ENCODE measurements at regions not wholly inside any gene's neighbourhood (a gene's known extent, or its start where the extent isn't known, plus 50 kb on each side); places are given as distances from the start of the nearest gene placed in this dataset.

- no peak overlapping the region for H2BK12ac ChIP-seq (ENCODE audit: low read depth, low read length)
- WGBS, 2 experiments (ENCODE audit: extremely low coverage in 1 of 2, insufficient coverage in 1 of 2, insufficient read length in 1 of 2, insufficient replicate concordance in 2 of 2, low coverage in 1 of 2, low lambda C conversion rate in 2 of 2, missing lambda C conversion rate in 1 of 2): 81% methylated on average over 2 of the region's 2 CpGs; no CpG with 5 or more reads in 1 of the 2 experiments
Observed at GRCh38 chr13:60727140-60727539, 330.1 kb downstream of the TDRD3 start.

More at GRCh38 chr13:60727140-60727539, 330.1 kb downstream of the TDRD3 start:
- no peak overlapping the region for H3K23ac ChIP-seq (ENCODE audit: insufficient read length)
- H3K18ac ChIP-seq (ENCODE audit: extremely low read depth, low read length): no peak overlapping the region
- no peak for FAIRE-seq
- H2BK120ac ChIP-seq (replicated peaks; ENCODE audit: low read depth, low read length): no peak overlapping the region
- H3K27me3 ChIP-seq (replicated peaks in 1 of 4; ENCODE audit: control insufficient read depth in 3 of 4, extremely low read depth in 1 of 4, insufficient read depth in 3 of 4, low read length in 3 of 4): no peaks in the 10 kb centered on the region
- H2AK5ac ChIP-seq (ENCODE audit: low read depth, low read length): no peak overlapping the region
- TF ChIP-seq GABPA (IDR thresholded peaks at IDR 0.05; ENCODE audit: borderline replicate concordance, insufficient read depth, low read length) (no peak), TAF1 (IDR thresholded peaks at IDR 0.05; ENCODE audit: low read depth, low read length) (no peak), BACH1 (IDR thresholded peaks at IDR 0.05; ENCODE audit: low read length) (no peak), TAF7 (optimal IDR thresholded peaks at IDR 0.05; ENCODE audit: borderline replicate concordance, low read depth, low read length) (no peak), SIX5 (IDR thresholded peaks at IDR 0.05; ENCODE audit: low read depth, low read length) (no peak), BRCA1 (IDR thresholded peaks at IDR 0.05; ENCODE audit: low read depth, low read length) (no peak), RXRA (IDR thresholded peaks at IDR 0.05; ENCODE audit: insufficient read depth, low read depth, low read length) (no peak), YY1 (IDR thresholded peaks at IDR 0.05; ENCODE audit: low read depth, low read length) (no peak), EZH2 (IDR thresholded peaks at IDR 0.05; ENCODE audit: low read depth, low read length, severe bottlenecking) (no peak), HDAC6 (IDR thresholded peaks at IDR 0.05; ENCODE audit: low read depth, low read length) (no peak), JUND (IDR thresholded peaks at IDR 0.05; ENCODE audit: low read length) (no peak), CTBP2 (IDR thresholded peaks at IDR 0.05; ENCODE audit: borderline replicate concordance, insufficient read depth, insufficient read length, low read length) (no peak), NANOG (IDR thresholded peaks at IDR 0.05; ENCODE audit: insufficient read depth, low read depth, low read length, poor library complexity, severe bottlenecking) (no peak)
- TF ChIP-seq, protein P1, sequence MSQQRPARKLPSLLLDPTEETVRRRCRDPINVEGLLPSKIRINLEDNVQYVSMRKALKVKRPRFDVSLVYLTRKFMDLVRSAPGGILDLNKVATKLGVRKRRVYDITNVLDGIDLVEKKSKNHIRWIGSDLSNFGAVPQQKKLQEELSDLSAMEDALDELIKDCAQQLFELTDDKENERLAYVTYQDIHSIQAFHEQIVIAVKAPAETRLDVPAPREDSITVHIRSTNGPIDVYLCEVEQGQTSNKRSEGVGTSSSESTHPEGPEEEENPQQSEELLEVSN (IDR thresholded peaks at IDR 0.05): no peak
- ChIA-PET CTCF (ENCODE audit: partially characterized antibody) (no interaction called here), POLR2A (ENCODE audit: partially characterized antibody) (no interaction called here)
- H3K79me2 ChIP-seq (ENCODE audit: control insufficient read depth in 1 of 2, insufficient read depth in 2 of 2, low read length in 2 of 2): no peaks in the 10 kb centered on the region
- no peak overlapping the region for H3K4me3 ChIP-seq (ENCODE audit: extremely low read depth in 1 of 4, insufficient read depth in 2 of 4, low read depth in 3 of 4, low read length in 4 of 4)
- H4K5ac ChIP-seq (ENCODE audit: insufficient read length, low read depth, low read length): no peak overlapping the region
- H2BK20ac ChIP-seq (ENCODE audit: low read length): no peak overlapping the region
- H3K9ac ChIP-seq (replicated peaks in 1 of 4; ENCODE audit: extremely low read depth in 1 of 4, low read depth in 3 of 4, low read length in 3 of 4): no peak overlapping the region
- H3K56ac ChIP-seq (replicated peaks; ENCODE audit: insufficient read length, low read depth, low read length): no peak overlapping the region
- no peak overlapping the region for H2BK15ac ChIP-seq (ENCODE audit: low read length)
- no peak overlapping the region for H2BK5ac ChIP-seq (ENCODE audit: low read depth, low read length)
- no peak overlapping the region for H3K14ac ChIP-seq (ENCODE audit: insufficient read length)
- no peak overlapping the region for H3K4me2 ChIP-seq (ENCODE audit: insufficient read depth in 1 of 2, low read depth in 2 of 2, low read length in 2 of 2)
- no peak overlapping the region for H3K27ac ChIP-seq (ENCODE audit: low read depth, low read length)
- H4K8ac ChIP-seq (ENCODE audit: extremely low read depth, insufficient read depth, low read length): no peak overlapping the region
- H2AFZ ChIP-seq (ENCODE audit: low read length): no peak overlapping the region
- no peaks in the 10 kb centered on the region for H3K9me3 ChIP-seq (ENCODE audit: insufficient read depth in 2 of 2, low read depth in 1 of 2, low read length in 1 of 2)
- H3K4me1 ChIP-seq (replicated peaks in 1 of 4; ENCODE audit: control insufficient read depth in 3 of 4, insufficient read depth in 4 of 4, low read length in 3 of 4): no peaks in the 10 kb centered on the region
- H3K36me3 ChIP-seq (ENCODE audit: control insufficient read depth in 2 of 4, insufficient read depth in 4 of 4, low read length in 3 of 4): no peaks in the 10 kb centered on the region
- no peak overlapping the region for H3K4ac ChIP-seq (replicated peaks; ENCODE audit: insufficient read length, low read depth, low read length)
- no peak overlapping the region for H4K91ac ChIP-seq (replicated peaks; ENCODE audit: insufficient read length, low read length)
- H4K20me1 ChIP-seq (replicated peaks in 1 of 2; ENCODE audit: control insufficient read depth in 1 of 2, insufficient read depth in 2 of 2, low read length in 2 of 2): no peaks in the 10 kb centered on the region
- DNase-seq (ENCODE audit: low read depth in 1 of 2, low spot score in 2 of 2): no peak
- no peaks in the 10 kb centered on the region for H3K79me1 ChIP-seq (ENCODE audit: low read depth, low read length)
- no peaks in the 10 kb centered on the region for H3K23me2 ChIP-seq (ENCODE audit: low read depth, low read length)
